Endothelial cell of umbilical vein (primary cell): ENCODE measurements at regions not wholly inside any gene's neighbourhood (a gene's known extent, or its start where the extent isn't known, plus 50 kb on each side); places are given as distances from the start of the nearest gene placed in this dataset.

Source experiments
- BruUV-seq: library from RNA; stranded (reverse); fragments of 400-500 nt; replicated peaks from 2 replicates; lab custom pipeline; 2021; lab: Mats Ljungman, UMichigan
- CTCF ChIA-PET: fragments of 300-600, 350-600 bp; sonication (Branson Sonifier 250); formaldehyde crosslinking; loops from one replicate; lab custom pipeline; 2021; ENCODE audit warnings: antibody characterized with exemption, inconsistent platforms; lab: Charles Lee
- POLR2A ChIA-PET: fragments of 300-600, 350-600 bp; sonication (Branson Sonifier 250); formaldehyde crosslinking; loops from one replicate; lab custom pipeline; 2021; ENCODE audit warnings: antibody characterized with exemption, inconsistent platforms; lab: Charles Lee
- DNase-seq: peaks from one replicate; pipeline ENCODE4 v3.0.0-alpha.2; 2011; ENCODE audit warnings: low read depth, low spot score
- FAIRE-seq: peaks from 2 replicates; lab custom pipeline; 2011; peaks lifted over from hg19 to GRCh38; lab: Jason Lieb, UNC
- H2AFZ ChIP-seq: 2 replicates; pipeline ENCODE4 v1.6.0; 2012; ENCODE audit warnings: low read depth, low read length, control low read depth, inconsistent platforms
- H3K27ac ChIP-seq: 2 replicates; pipeline ENCODE4 v1.5.1; 2011; ENCODE audit warnings: low read depth, mild to moderate bottlenecking, control low read depth, low read length, moderate library complexity; ENCODE audit not compliant: insufficient read depth
- H3K27me3 ChIP-seq, 2 experiments: 2 replicates each; pipeline versions ENCODE4 v1.6.0 to v1.6.1; 2011; ENCODE audit warnings: low read length in 2 of 2, mixed read lengths in 1 of 2; ENCODE audit not compliant: control insufficient read depth in 2 of 2, insufficient read depth in 2 of 2
- H3K36me3 ChIP-seq, 2 experiments: 2 replicates in 1 of 2; 3 replicates in 1 of 2; pipeline ENCODE4 v1.5.1; 2011; ENCODE audit warnings: low read length in 2 of 2, mild to moderate bottlenecking in 1 of 2, moderate library complexity in 1 of 2; ENCODE audit not compliant: control insufficient read depth in 2 of 2, insufficient read depth in 2 of 2; ENCODE audit errors: extremely low read depth in 1 of 2
- H3K4me1 ChIP-seq: 3 replicates; pipeline ENCODE4 v1.5.1; 2011; ENCODE audit warnings: mild to moderate bottlenecking, low read length; ENCODE audit not compliant: control insufficient read depth, insufficient read depth; ENCODE audit errors: extremely low read depth
- H3K4me2 ChIP-seq: 2 replicates; pipeline ENCODE4 v1.6.1; 2011; ENCODE audit warnings: low read length, control low read depth, mixed read lengths; ENCODE audit not compliant: insufficient read depth
- H3K4me3 ChIP-seq, 3 experiments: fragments of 200-600 bp in 1 of 3; sonication (generic), shearing (Covaris generic) in 1 of 3; replicated peaks in 1 of 3; 2 replicates each; pipeline ENCODE4 v1.5.1; 2011 to 2016; ENCODE audit warnings: control low read depth in 3 of 3, low read length in 3 of 3, mild to moderate bottlenecking in 2 of 3, inconsistent platforms in 1 of 3, low read depth in 1 of 3, moderate library complexity in 1 of 3; ENCODE audit not compliant: insufficient read depth in 1 of 3
- H3K79me2 ChIP-seq: 2 replicates; pipeline ENCODE4 v1.6.0; 2012; ENCODE audit warnings: low read length, inconsistent platforms; ENCODE audit not compliant: control insufficient read depth, insufficient read depth
- H3K9ac ChIP-seq: replicated peaks from 2 replicates; pipeline ENCODE3; 2011; ENCODE audit warnings: low read length, control low read depth; ENCODE audit not compliant: insufficient read depth; ENCODE audit errors: extremely low read depth
- H3K9me1 ChIP-seq: replicated peaks from 3 replicates; pipeline ENCODE4 v1.6.0; 2011; ENCODE audit warnings: mild to moderate bottlenecking, low read length; ENCODE audit not compliant: control insufficient read depth, insufficient read depth; ENCODE audit errors: extremely low read depth
- H3K9me3 ChIP-seq: replicated peaks from 2 replicates; pipeline ENCODE4 v1.5.1; 2012; ENCODE audit warnings: low read length, inconsistent platforms; ENCODE audit not compliant: control insufficient read depth, insufficient read depth
- H4K20me1 ChIP-seq: replicated peaks from 2 replicates; pipeline ENCODE3; 2011; ENCODE audit warnings: mild to moderate bottlenecking, low read length; ENCODE audit not compliant: control insufficient read depth, insufficient read depth; ENCODE audit errors: extremely low read depth
- CTCF ChIP-seq, 2 donors: IDR thresholded peaks; 1 replicate in 1 of 2; 2 replicates in 1 of 2; pipeline ENCODE4 v1.5.1; 2011; ENCODE audit warnings: low read length in 2 of 2, mild to moderate bottlenecking in 2 of 2, moderate library complexity in 2 of 2, control low read depth in 1 of 2, inconsistent platforms in 1 of 2, low read depth in 1 of 2; ENCODE audit not compliant: insufficient read depth in 1 of 2; ENCODE audit errors: extremely low read depth in 1 of 2
- EZH2 ChIP-seq: IDR thresholded peaks from 2 replicates; pipeline ENCODE4 v1.6.1; 2012; ENCODE audit warnings: borderline replicate concordance, low read depth, mild to moderate bottlenecking, moderate library complexity, low read length, inconsistent platforms; ENCODE audit not compliant: severe bottlenecking
- FOS ChIP-seq: IDR thresholded peaks from 2 replicates; pipeline ENCODE4 v1.6.1; 2011; ENCODE audit warnings: mild to moderate bottlenecking, low read length, moderate library complexity, borderline replicate concordance; ENCODE audit not compliant: insufficient read depth
- GATA2 ChIP-seq: IDR thresholded peaks from 2 replicates; pipeline ENCODE4 v1.7.0; 2011; ENCODE audit warnings: low read depth, mild to moderate bottlenecking, moderate library complexity, mixed read lengths, low read length; ENCODE audit not compliant: insufficient read length, insufficient read depth
- JUN ChIP-seq: IDR thresholded peaks from 2 replicates; pipeline ENCODE4 v1.6.1; 2011; ENCODE audit warnings: borderline replicate concordance, low read depth; ENCODE audit not compliant: insufficient read length, insufficient read depth
- MAX ChIP-seq: IDR thresholded peaks from 2 replicates; pipeline ENCODE4 v1.6.1; 2011; ENCODE audit not compliant: insufficient read depth, insufficient read length
- MYC ChIP-seq: IDR thresholded peaks from one replicate; pipeline ENCODE4 v1.6.1; 2011; ENCODE audit warnings: mild to moderate bottlenecking, low read depth, low read length
- POLR2A ChIP-seq: IDR thresholded peaks from 2 replicates; pipeline ENCODE4 v1.6.1; 2012; ENCODE audit warnings: low read depth, mild to moderate bottlenecking, control low read depth, low read length
- POLR2AphosphoS5 ChIP-seq: IDR thresholded peaks from 2 replicates; pipeline ENCODE4 v1.6.1; 2012; ENCODE audit warnings: low read depth, mild to moderate bottlenecking, control low read depth, low read length, moderate library complexity; ENCODE audit not compliant: insufficient read depth
- dilution Hi-C: fragments of 300-500 bp; cut with MboI; formaldehyde crosslinking; loops from one replicate; pipeline ENCODE4 v1.15.0; 2019; ENCODE audit warnings: low sequenced_read_pairs; ENCODE audit not compliant: extremely low pct_ligation_motif_present
- intact Hi-C: fragments of 100-400 bp; cut with micrococcal nuclease; formaldehyde crosslinking; loops from one replicate; pipeline ENCODE4 v1.10.0; 2022

DNA sequence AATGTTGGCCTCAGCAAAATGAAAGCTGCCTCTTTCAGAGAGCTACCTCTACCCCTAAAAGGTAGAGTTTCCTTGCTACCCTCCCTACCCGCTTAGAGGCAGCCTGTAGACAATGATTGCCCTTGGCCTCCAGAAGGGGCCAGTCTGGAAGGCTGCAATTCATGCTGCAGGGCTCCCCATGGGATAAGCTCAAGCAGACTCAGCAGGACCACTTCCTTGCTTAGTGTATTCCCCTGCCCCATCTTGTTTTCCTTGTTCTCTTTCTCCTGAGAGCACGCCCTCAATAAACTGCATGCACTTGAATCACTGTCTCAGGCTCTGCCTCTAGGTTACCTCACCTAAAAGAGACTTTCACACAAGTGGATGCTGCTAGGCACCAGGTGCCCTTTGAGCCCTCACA, 134.0 kb upstream of the CTNNB1 start:
- H3K27ac ChIP-seq, result no peak overlapping the region
- ChIA-PET POLR2A (no interaction called here), CTCF (no interaction called here)
- intact Hi-C loops, result no loop called here
- FAIRE-seq (no peak), DNase-seq (no peak)
- dilution Hi-C loops, result no loop called here
- BruUV-seq, result no TSS peak
- peaks cover 2 to 7% of the 10 kb centered on the region in 2 experiments for H3K27me3 ChIP-seq
- no peak for TF ChIP-seq FOS
- no peak for TF ChIP-seq POLR2AphosphoS5
- no peaks in the 10 kb centered on the region for H3K79me2 ChIP-seq
- no peak overlapping the region for H3K4me2 ChIP-seq
- H3K9me3 ChIP-seq, result no peaks in the 10 kb centered on the region
- H3K4me3 ChIP-seq, result no peak overlapping the region
- H3K36me3 ChIP-seq, result no peaks in the 10 kb centered on the region
- no peak overlapping the region for H2AFZ ChIP-seq
- H3K9ac ChIP-seq, result no peak overlapping the region
- no peaks in the 10 kb centered on the region for H4K20me1 ChIP-seq
- H3K9me1 ChIP-seq, result no peaks in the 10 kb centered on the region
- no peaks in the 10 kb centered on the region for H3K4me1 ChIP-seq

DNA sequence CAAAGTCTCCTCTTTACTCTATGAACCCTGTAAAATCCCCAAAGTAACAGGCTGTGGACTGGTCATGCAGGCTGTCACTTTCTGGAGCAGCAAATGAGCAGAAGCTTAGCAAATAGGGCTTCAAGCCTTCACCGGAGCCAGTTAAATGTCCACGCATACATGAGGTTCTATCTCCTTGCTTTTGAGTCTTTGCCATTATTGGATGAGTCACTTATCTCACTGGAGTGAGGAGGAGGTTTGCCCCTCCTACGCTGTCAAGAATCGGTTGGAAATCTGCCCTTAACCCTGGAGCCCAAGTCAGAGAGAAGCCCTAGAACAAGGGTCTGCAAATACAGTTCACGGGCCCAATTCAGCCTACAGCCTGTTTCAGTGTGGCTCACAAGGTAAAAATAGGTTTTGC, 126.1 kb upstream of the CTNNB1 start:
- POLR2A ChIA-PET, result no interaction called here
- dilution Hi-C loops (no loop called here), intact Hi-C loops (no loop called here)
- Histone ChIP-seq H3K79me2 (no peaks in the 10 kb centered on the region), H2AFZ (no peak overlapping the region), H3K4me1 (no peaks in the 10 kb centered on the region), H3K9ac (no peak overlapping the region), H4K20me1 (no peaks in the 10 kb centered on the region), H3K27me3 (peaks cover 0 to 6% of the 10 kb centered on the region in 2 experiments), H3K9me1 (no peaks in the 10 kb centered on the region), H3K36me3 (no peaks in the 10 kb centered on the region), H3K27ac (no peak overlapping the region), H3K9me3 (no peaks in the 10 kb centered on the region), H3K4me3 (no peak overlapping the region), H3K4me2 (no peak overlapping the region)
- CTCF ChIA-PET, result interaction anchor here (0.6 kb wide), 1 partner anchor 127 kb away, joined by 3 read pairs; no protein-coding TSS in a partner anchor
- no peak for FAIRE-seq
- TF ChIP-seq GATA2, result no peak
- no peak for TF ChIP-seq POLR2AphosphoS5
- TF ChIP-seq MYC, result no peak
- TF ChIP-seq JUN, result no peak
- no peak for TF ChIP-seq MAX
- no peak for TF ChIP-seq CTCF (IDR thresholded peaks at IDR 0.05; ENCODE audit: extremely low read depth in 1 of 2, insufficient read depth in 1 of 2, low read depth in 1 of 2, low read length in 2 of 2)
- TF ChIP-seq FOS, result no peak
- no peak for TF ChIP-seq POLR2A
- no peak for TF ChIP-seq EZH2
- no TSS peak for BruUV-seq
- no peak for DNase-seq
